Fibroblast of lung (primary cell): ENCODE measurements at regions not wholly inside any gene's neighbourhood (a gene's known extent, or its start where the extent isn't known, plus 50 kb on each side); places are given as distances from the start of the nearest gene placed in this dataset.

ENCODE experiments used
- CTCF ChIP-seq, 2 donors: IDR thresholded peaks in 1 of 2; conservative IDR thresholded peaks in 1 of 2; 1 replicate in 1 of 2; 2 replicates in 1 of 2; pipeline ENCODE4 v1.5.1; 2011 to 2012; ENCODE audit warnings: low read length in 2 of 2, control low read depth in 1 of 2, inconsistent platforms in 1 of 2, low read depth in 1 of 2, mild to moderate bottlenecking in 1 of 2
- EZH2 ChIP-seq: IDR thresholded peaks from 2 replicates; pipeline ENCODE4 v1.5.1; 2012; ENCODE audit warnings: low read length, control low read depth, mild to moderate bottlenecking; ENCODE audit errors: missing control alignments

DNA sequence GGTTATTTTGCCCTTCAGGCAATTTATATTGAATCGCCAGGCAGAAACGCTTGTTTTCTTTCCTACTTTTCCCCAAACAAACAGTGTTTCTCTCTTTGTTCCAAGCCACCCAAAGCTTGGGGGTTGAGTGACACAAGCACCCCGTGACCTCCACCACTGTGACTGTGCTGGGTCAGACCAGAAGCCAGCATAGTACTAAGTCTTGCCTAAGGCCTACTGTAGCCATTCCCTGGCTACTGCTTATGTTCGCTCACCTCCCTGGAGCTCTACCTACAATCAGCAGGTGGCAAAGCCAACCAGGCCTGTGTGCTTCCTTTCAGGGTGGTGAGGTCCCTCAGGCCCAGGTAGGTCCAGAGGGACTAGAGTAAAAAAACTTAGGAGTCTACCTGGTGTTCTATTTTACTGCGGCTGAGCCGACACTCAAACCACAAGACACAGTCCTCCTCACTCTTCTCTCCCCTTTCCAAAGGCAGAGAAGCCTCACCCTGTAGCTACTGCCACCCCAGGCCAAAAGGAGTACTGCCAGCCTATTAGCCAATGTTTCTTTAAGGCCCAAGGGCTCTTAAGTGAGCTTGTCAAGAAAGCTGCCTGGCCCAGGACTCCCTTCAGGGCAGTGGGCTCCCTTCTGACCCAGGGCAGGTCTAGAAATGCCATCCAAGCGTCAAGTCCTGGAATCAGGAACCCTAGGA is 411.8 kb upstream of the MIS18BP1 start:
- no peak for TF ChIP-seq CTCF (conservative IDR thresholded peaks at IDR 0.05 in 1 of 2, IDR thresholded peaks at IDR 0.05 in 1 of 2; ENCODE audit: low read depth in 1 of 2, low read length in 2 of 2)
- TF ChIP-seq EZH2, result no peak
